ENCODE measurements at regions not wholly inside any gene's neighbourhood (a gene's known extent, or its start where the extent isn't known, plus 50 kb on each side); places are given as distances from the start of the nearest gene placed in this dataset.

DNA sequence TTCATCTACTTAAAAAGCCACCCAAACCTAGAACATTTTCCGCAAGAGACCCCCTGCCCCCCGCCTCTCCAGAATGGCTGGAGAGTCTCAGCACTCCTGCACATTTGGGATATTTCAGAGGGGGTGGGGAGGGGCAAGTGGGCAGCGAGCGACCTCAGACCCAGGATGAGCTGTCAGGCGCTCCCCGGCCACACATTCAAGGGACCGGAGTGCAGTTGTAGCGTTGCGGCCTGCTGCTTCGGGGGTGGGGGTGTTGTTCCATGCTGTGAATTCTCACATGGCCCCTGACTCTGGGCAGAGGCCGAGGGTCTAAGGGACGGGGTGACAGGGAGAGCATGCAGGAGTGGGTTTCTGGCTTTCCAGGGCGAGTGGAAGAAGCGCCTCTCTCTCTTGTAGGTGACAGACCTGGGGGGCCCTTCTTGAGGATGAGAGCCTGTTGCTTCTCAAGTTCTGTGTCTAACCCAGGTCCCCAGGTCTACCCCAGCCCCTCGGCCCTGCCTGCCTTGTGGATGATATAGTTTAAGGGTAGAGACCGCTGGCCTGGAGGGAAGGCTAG, 231.2 kb downstream of the SEC14L1 start:
- no peak for DNase-seq (ENCODE audit: low read depth)
- peak overlapping the region; percentile 85 for H3K4me3 ChIP-seq (ENCODE audit: low read depth, low read length)
- TF ChIP-seq, protein P1, sequence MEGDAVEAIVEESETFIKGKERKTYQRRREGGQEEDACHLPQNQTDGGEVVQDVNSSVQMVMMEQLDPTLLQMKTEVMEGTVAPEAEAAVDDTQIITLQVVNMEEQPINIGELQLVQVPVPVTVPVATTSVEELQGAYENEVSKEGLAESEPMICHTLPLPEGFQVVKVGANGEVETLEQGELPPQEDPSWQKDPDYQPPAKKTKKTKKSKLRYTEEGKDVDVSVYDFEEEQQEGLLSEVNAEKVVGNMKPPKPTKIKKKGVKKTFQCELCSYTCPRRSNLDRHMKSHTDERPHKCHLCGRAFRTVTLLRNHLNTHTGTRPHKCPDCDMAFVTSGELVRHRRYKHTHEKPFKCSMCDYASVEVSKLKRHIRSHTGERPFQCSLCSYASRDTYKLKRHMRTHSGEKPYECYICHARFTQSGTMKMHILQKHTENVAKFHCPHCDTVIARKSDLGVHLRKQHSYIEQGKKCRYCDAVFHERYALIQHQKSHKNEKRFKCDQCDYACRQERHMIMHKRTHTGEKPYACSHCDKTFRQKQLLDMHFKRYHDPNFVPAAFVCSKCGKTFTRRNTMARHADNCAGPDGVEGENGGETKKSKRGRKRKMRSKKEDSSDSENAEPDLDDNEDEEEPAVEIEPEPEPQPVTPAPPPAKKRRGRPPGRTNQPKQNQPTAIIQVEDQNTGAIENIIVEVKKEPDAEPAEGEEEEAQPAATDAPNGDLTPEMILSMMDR (conservative IDR thresholded peaks at IDR 0.05; ENCODE audit: low read depth, low read length): no peak

DNA sequence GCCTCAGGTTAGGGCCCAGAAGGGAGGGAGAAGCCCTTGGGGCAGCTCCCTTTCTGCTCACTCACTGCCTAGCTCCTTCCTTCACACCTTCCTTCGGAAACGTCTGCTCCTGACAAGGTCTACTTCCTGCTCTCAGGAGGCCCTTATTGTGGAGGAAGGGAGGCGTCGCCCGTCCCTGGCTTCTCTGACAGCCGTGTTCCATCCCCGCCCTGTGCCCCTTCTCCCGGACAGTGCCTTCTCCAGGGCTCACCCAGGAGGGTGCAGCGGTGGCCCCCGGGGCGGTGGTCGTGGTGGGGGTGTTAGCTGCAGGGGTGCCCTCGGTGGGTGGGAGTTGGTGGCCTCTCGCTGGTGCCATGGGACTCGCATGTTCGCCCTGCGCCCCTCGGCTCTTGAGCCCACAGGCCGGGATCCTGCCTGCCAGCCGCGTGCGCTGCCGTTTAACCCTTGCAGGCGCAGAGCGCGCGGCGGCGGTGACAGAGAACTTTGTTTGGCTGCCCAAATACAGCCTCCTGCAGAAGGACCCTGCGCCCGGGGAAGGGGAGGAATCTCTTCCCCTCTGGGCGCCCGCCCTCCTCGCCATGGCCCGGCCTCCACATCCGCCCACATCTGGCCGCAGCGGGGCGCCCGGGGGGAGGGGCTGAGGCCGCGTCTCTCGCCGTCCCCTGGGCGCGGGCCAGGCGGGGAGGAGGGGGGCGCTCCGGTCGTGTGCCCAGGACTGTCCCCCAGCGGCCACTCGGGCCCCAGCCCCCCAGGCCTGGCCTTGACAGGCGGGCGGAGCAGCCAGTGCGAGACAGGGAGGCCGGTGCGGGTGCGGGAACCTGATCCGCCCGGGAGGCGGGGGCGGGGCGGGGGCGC, 231.9 kb downstream of the SEC14L1 start:
- H3K4me3 ChIP-seq (ENCODE audit: low read depth, low read length): peak overlapping the region; percentile 85
- TF ChIP-seq, protein P1 (conservative IDR thresholded peaks at IDR 0.05; ENCODE audit: low read depth, low read length): no peak
- peak; percentile 86 for DNase-seq (ENCODE audit: low read depth)

DNA sequence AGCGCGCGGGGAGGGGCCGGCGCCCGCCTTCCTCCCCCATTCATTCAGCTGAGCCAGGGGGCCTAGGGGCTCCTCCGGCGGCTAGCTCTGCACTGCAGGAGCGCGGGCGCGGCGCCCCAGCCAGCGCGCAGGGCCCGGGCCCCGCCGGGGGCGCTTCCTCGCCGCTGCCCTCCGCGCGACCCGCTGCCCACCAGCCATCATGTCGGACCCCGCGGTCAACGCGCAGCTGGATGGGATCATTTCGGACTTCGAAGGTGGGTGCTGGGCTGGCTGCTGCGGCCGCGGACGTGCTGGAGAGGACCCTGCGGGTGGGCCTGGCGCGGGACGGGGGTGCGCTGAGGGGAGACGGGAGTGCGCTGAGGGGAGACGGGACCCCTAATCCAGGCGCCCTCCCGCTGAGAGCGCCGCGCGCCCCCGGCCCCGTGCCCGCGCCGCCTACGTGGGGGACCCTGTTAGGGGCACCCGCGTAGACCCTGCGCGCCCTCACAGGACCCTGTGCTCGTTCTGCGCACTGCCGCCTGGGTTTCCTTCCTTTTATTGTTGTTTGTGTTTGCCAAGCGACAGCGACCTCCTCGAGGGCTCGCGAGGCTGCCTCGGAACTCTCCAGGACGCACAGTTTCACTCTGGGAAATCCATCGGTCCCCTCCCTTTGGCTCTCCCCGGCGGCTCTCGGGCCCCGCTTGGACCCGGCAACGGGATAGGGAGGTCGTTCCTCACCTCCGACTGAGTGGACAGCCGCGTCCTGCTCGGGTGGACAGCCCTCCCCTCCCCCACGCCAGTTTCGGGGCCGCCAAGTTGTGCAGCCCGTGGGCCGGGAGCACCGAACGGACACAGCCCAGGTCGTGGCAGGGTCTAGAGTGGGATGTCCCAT, 232.8 kb downstream of the SEC14L1 start:
- peak; percentile 45 for DNase-seq (ENCODE audit: low read depth)
- TF ChIP-seq, protein P1 (conservative IDR thresholded peaks at IDR 0.05; ENCODE audit: low read depth, low read length): no peak
- peak overlapping the region; percentile 85 for H3K4me3 ChIP-seq (ENCODE audit: low read depth, low read length)

DNA sequence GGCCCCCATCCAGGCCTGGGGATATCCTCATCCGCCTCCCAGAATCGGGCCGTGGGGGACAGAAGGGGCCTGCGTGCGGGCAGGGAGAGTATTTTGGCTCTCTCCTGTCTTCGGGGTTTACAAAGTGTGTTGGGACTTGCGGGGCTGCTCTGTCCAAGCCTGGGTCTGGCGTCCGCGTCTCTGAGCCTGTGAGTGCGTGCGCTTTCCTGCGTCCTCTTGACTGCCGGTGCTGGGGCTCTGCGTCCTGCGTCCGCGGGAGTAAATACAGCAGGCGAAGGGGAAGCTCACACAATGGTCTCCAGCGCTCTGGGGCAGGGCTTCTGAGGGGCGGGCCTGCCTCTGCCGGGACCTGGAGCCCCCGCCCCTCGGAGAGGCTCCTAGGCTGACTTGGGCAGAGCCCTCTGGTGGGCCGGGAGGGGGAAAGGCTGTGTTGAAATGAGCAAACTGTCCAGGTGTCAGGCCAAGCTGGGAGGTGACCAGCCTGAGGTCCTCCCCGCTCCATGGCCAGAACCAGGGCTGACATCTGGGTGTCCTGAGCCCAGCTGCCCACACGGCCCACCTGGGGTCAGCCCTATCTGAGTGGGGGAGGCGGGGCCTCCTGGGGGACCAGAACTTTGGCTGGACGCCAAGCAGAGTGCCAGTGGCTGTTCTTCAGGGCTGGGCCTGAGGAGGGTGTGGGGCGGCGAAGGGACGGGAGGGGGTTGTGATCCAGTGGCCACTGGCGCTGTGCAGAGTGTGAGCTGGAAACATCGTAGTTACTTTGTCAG, 233.6 kb downstream of the SEC14L1 start:
- DNase-seq (ENCODE audit: low read depth): peak; percentile 91
- TF ChIP-seq, protein P1 (conservative IDR thresholded peaks at IDR 0.05; ENCODE audit: low read depth, low read length): peak; percentile 48
- peak overlapping the region; percentile 85 for H3K4me3 ChIP-seq (ENCODE audit: low read depth, low read length)

DNA sequence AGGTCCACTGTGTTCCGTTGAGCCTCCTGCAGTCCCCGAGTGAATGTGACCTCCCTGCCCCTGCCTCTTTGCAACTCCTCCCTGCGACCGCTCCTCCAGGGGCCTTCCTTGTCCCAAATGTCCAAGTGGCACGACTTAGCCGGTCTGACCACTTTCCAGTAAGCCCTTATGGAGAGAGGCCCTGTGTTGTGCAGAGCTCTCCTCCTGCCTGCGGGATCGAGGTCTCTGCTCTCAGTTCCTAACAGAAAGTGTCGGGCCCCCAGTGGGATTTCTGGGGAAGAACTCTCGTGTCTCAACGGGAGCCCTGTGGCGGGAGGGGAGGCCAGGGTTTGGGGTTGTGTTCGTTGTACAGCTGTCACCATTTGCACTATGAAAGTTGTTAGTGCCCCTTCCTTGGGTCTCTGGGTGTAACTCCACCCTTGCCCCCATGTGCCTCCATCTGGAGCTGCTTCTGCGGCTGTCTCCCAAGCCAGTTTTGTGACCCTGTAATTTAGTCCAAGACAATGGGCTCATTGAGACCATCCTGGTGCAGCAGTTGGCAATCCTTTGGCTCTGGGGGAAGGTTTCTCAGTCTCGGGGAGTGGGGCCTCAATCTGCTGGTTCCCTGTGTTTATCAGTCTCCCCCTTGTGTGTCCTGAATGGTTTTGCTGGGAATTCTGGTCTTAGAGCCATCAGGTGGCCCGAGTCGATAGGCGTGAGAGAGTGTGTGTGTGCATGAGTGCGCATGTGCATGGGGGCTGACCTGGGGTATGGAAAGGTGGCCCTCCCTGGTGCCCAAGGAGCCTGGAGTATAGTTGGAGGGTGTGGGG, 234.5 kb downstream of the SEC14L1 start:
- H3K4me3 ChIP-seq (ENCODE audit: low read depth, low read length): peak overlapping the region; percentile 85
- no peak for DNase-seq (ENCODE audit: low read depth)
- TF ChIP-seq, protein P1 (conservative IDR thresholded peaks at IDR 0.05; ENCODE audit: low read depth, low read length): no peak
